Keratinocyte (primary cell): ENCODE measurements at regions not wholly inside any gene's neighbourhood (a gene's known extent, or its start where the extent isn't known, plus 50 kb on each side); places are given as distances from the start of the nearest gene placed in this dataset.

ENCODE experiments used
- DNase-seq: peaks from one replicate; pipeline ENCODE4 v3.0.0-alpha.2; 2011; ENCODE audit warnings: low read depth, missing footprints, low spot score
- FAIRE-seq: peaks from 2 replicates; lab custom pipeline; 2011; peaks lifted over from hg19 to GRCh38; lab: Jason Lieb, UNC
- H2AFZ ChIP-seq: 2 replicates; pipeline ENCODE4 v1.6.0; 2012; ENCODE audit warnings: low read length, control low read depth, inconsistent platforms; ENCODE audit not compliant: control insufficient read depth
- H3K27ac ChIP-seq: 2 replicates; pipeline ENCODE4 v1.5.1; 2011; ENCODE audit warnings: low read length; ENCODE audit not compliant: control insufficient read depth, insufficient read depth
- H3K27me3 ChIP-seq: 3 replicates; pipeline ENCODE4 v1.6.0; 2011; ENCODE audit warnings: low read length; ENCODE audit not compliant: control insufficient read depth, insufficient read depth; ENCODE audit errors: extremely low read depth
- H3K36me3 ChIP-seq, 2 experiments: 2 replicates in 1 of 2; 3 replicates in 1 of 2; pipeline ENCODE4 v1.5.1; 2011; ENCODE audit warnings: low read length in 2 of 2, mild to moderate bottlenecking in 1 of 2; ENCODE audit not compliant: control insufficient read depth in 2 of 2, insufficient read depth in 2 of 2; ENCODE audit errors: extremely low read depth in 1 of 2
- H3K4me1 ChIP-seq: 3 replicates; pipeline ENCODE4 v1.5.1; 2011; ENCODE audit warnings: low read length; ENCODE audit not compliant: control insufficient read depth, insufficient read depth; ENCODE audit errors: extremely low read depth
- H3K4me2 ChIP-seq: 3 replicates; pipeline ENCODE4 v1.6.0; 2011; ENCODE audit warnings: low read depth, low read length; ENCODE audit not compliant: control insufficient read depth, insufficient read depth; ENCODE audit errors: extremely low read depth
- H3K4me3 ChIP-seq, 3 experiments: fragments of 200-600 bp in 1 of 3; sonication (generic) in 1 of 3; 2 replicates in 2 of 3; 3 replicates in 1 of 3; pipeline ENCODE4 v1.5.1; 2011 to 2016; ENCODE audit warnings: low read length in 3 of 3, mild to moderate bottlenecking in 3 of 3, control low read depth in 2 of 3, inconsistent platforms in 1 of 3, low read depth in 1 of 3, mixed read lengths in 1 of 3, mixed run types in 1 of 3, moderate library complexity in 1 of 3; ENCODE audit not compliant: control insufficient read depth in 2 of 3, insufficient read depth in 2 of 3; ENCODE audit errors: extremely low read depth in 1 of 3
- H3K79me2 ChIP-seq: 2 replicates; pipeline ENCODE4 v1.6.0; 2012; ENCODE audit warnings: low read length; ENCODE audit not compliant: control insufficient read depth, insufficient read depth
- H3K9ac ChIP-seq: 3 replicates; pipeline ENCODE4 v1.6.0; 2011; ENCODE audit warnings: low read length; ENCODE audit not compliant: control insufficient read depth, insufficient read depth; ENCODE audit errors: extremely low read depth
- H3K9me1 ChIP-seq: 3 replicates; pipeline ENCODE4 v1.6.0; 2011; ENCODE audit warnings: low read length; ENCODE audit not compliant: control insufficient read depth, insufficient read depth; ENCODE audit errors: extremely low read depth
- H3K9me3 ChIP-seq: 2 replicates; pipeline ENCODE4 v1.5.1; 2012; ENCODE audit warnings: low read depth, low read length; ENCODE audit not compliant: control insufficient read depth
- H4K20me1 ChIP-seq: 3 replicates; pipeline ENCODE4 v1.6.0; 2011; ENCODE audit warnings: low read length; ENCODE audit not compliant: control insufficient read depth, insufficient read depth; ENCODE audit errors: extremely low read depth
- CTCF ChIP-seq, 3 experiments: IDR thresholded peaks in 1 of 3; conservative IDR thresholded peaks in 1 of 3; optimal IDR thresholded peaks in 1 of 3; 2 replicates in 2 of 3; 3 replicates in 1 of 3; pipeline versions ENCODE3 to v1.5.1; 2011; ENCODE audit warnings: low read length in 3 of 3, mild to moderate bottlenecking in 3 of 3, moderate library complexity in 2 of 3, control low read depth in 1 of 3, inconsistent platforms in 1 of 3; ENCODE audit not compliant: insufficient read depth in 2 of 3; ENCODE audit errors: extremely low read depth in 1 of 3
- EZH2 ChIP-seq: IDR thresholded peaks from one replicate; pipeline ENCODE4 v1.6.1; 2012; ENCODE audit warnings: inconsistent platforms, mild to moderate bottlenecking, low read length, moderate library complexity
- dilution Hi-C: fragments of 300-500 bp; cut with MboI; formaldehyde crosslinking; loops from one replicate; pipeline ENCODE4 v1.7.0; 2020; ENCODE audit warnings: low sequenced_read_pairs; ENCODE audit not compliant: extremely low pct_ligation_motif_present

- Histone ChIP-seq H3K79me2 (no peaks in the 10 kb centered on the region), H4K20me1 (no peaks in the 10 kb centered on the region), H2AFZ (no peak overlapping the region), H3K4me1 (no peaks in the 10 kb centered on the region), H3K4me3 (no peak overlapping the region), H3K36me3 (no peaks in the 10 kb centered on the region), H3K9ac (no peak overlapping the region), H3K9me1 (no peaks in the 10 kb centered on the region), H3K27ac (no peak overlapping the region), H3K9me3 (no peaks in the 10 kb centered on the region), H3K4me2 (no peak overlapping the region), H3K27me3 (no peaks in the 10 kb centered on the region)
- DNase-seq (no peak), FAIRE-seq (no peak)
- TF ChIP-seq CTCF (optimal IDR thresholded peaks at IDR 0.05 in 1 of 3, IDR thresholded peaks at IDR 0.05 in 1 of 3, conservative IDR thresholded peaks at IDR 0.05 in 1 of 3; ENCODE audit: extremely low read depth in 1 of 3, insufficient read depth in 2 of 3, low read length in 3 of 3), result no peak
- TF ChIP-seq EZH2, result no peak
- dilution Hi-C loops, result no loop called here
Measured at GRCh38 chr5:20605732-20606525, 617.9 kb upstream of the CDH18 start.

- Histone ChIP-seq H3K4me1 (no peaks in the 10 kb centered on the region), H2AFZ (no peak overlapping the region), H3K36me3 (no peaks in the 10 kb centered on the region), H3K9me3 (no peaks in the 10 kb centered on the region), H3K27ac (no peak overlapping the region), H3K9me1 (no peaks in the 10 kb centered on the region), H3K4me2 (no peak overlapping the region), H3K4me3 (no peak overlapping the region), H3K27me3 (no peaks in the 10 kb centered on the region), H4K20me1 (no peaks in the 10 kb centered on the region), H3K79me2 (no peaks in the 10 kb centered on the region), H3K9ac (no peak overlapping the region)
- TF ChIP-seq CTCF (optimal IDR thresholded peaks at IDR 0.05 in 1 of 3, IDR thresholded peaks at IDR 0.05 in 1 of 3, conservative IDR thresholded peaks at IDR 0.05 in 1 of 3; ENCODE audit: extremely low read depth in 1 of 3, insufficient read depth in 2 of 3, low read length in 3 of 3) (no peak), EZH2 (no peak)
- DNase-seq, result no peak
- dilution Hi-C loops, result no loop called here
- FAIRE-seq, result no peak
Measured at GRCh38 chr5:20604992-20605391, 617.0 kb upstream of the CDH18 start.
